Activated B cell treated with CpG ODN at 0.5 μM for 24 hours (primary cell): ENCODE measurements at regions not wholly inside any gene's neighbourhood (a gene's known extent, or its start where the extent isn't known, plus 50 kb on each side); places are given as distances from the start of the nearest gene placed in this dataset.

Experiments
- ATAC-seq: fragments of 200-7000 bp; cut with Tn5 transposase; one replicate; pipeline ENCODE4 v1.10.0; 2021; ENCODE audit warnings: low read depth, mild to moderate bottlenecking, moderate library complexity
- CTCF ChIA-PET: fragments of 350-600 bp; sonication (Branson Sonifier 250); formaldehyde crosslinking; loops from one replicate; lab custom pipeline; 2021; ENCODE audit warnings: antibody characterized with exemption; lab: Charles Lee
- POLR2A ChIA-PET: fragments of 350-600 bp; sonication (Branson Sonifier 250); formaldehyde crosslinking; loops from one replicate; lab custom pipeline; 2021; ENCODE audit warnings: antibody characterized with exemption; lab: Charles Lee
- DNase-seq: peaks from one replicate; pipeline ENCODE4 v3.0.0; 2022
- H3K27ac Mint-ChIP-seq: one replicate; pipeline ENCODE4 v1.8.0; 2020; ENCODE audit warnings: mixed read lengths
- H3K27me3 Mint-ChIP-seq: one replicate; pipeline ENCODE4 v1.8.0; 2021; ENCODE audit warnings: mixed read lengths
- H3K36me3 Mint-ChIP-seq: one replicate; pipeline ENCODE4 v1.8.0; 2021; ENCODE audit warnings: low read depth, mixed read lengths
- H3K4me1 Mint-ChIP-seq: one replicate; pipeline ENCODE4 v1.8.0; 2021; ENCODE audit warnings: mixed read lengths
- H3K4me3 Mint-ChIP-seq: one replicate; pipeline ENCODE4 v1.8.0; 2020; ENCODE audit warnings: mild to moderate bottlenecking, mixed read lengths
- H3K9me3 Mint-ChIP-seq: one replicate; pipeline ENCODE4 v1.8.0; 2020; ENCODE audit warnings: mixed read lengths
- intact Hi-C: fragments of 100-400 bp; cut with micrococcal nuclease; formaldehyde crosslinking; loops from one replicate; pipeline ENCODE4 v1.15.1; 2024
- TF ChIP-seq, protein P1 (sequence below): fragments of 200-600 bp; IDR thresholded peaks from one replicate; pipeline ENCODE4 v1.8.0; 2022; ENCODE audit warnings: antibody characterized with exemption, mild to moderate bottlenecking

DNA sequence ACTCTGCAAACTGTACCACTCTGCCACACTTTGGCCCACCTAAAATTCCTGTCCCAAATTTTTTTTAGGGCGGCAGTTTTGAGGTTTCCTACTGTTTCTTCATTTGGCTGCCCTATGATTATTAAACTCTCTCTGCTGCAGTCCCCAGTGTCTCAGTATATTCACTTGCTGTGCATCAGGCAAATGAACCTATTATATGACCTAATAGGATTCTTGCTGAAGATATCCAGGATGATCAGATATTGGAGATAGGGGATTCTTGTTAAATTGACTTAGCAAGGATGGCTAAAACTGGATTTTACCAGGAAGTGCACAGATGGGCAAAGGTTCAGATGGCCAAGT is 410.8 kb upstream of the DDI1 start:
- TF ChIP-seq, protein P1, sequence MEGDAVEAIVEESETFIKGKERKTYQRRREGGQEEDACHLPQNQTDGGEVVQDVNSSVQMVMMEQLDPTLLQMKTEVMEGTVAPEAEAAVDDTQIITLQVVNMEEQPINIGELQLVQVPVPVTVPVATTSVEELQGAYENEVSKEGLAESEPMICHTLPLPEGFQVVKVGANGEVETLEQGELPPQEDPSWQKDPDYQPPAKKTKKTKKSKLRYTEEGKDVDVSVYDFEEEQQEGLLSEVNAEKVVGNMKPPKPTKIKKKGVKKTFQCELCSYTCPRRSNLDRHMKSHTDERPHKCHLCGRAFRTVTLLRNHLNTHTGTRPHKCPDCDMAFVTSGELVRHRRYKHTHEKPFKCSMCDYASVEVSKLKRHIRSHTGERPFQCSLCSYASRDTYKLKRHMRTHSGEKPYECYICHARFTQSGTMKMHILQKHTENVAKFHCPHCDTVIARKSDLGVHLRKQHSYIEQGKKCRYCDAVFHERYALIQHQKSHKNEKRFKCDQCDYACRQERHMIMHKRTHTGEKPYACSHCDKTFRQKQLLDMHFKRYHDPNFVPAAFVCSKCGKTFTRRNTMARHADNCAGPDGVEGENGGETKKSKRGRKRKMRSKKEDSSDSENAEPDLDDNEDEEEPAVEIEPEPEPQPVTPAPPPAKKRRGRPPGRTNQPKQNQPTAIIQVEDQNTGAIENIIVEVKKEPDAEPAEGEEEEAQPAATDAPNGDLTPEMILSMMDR: no peak
- DNase-seq: no peak
- Mint-ChIP-seq H3K27ac (no peak overlapping the region), H3K9me3 (no peaks in the 10 kb centered on the region), H3K4me3 (no peak overlapping the region), H3K36me3 (no peaks in the 10 kb centered on the region), H3K4me1 (peaks cover 8% of the 10 kb centered on the region), H3K27me3 (no peaks in the 10 kb centered on the region)
- ChIA-PET CTCF (no interaction called here), POLR2A (no interaction called here)
- intact Hi-C loops: no loop called here
- ATAC-seq: no peak

DNA sequence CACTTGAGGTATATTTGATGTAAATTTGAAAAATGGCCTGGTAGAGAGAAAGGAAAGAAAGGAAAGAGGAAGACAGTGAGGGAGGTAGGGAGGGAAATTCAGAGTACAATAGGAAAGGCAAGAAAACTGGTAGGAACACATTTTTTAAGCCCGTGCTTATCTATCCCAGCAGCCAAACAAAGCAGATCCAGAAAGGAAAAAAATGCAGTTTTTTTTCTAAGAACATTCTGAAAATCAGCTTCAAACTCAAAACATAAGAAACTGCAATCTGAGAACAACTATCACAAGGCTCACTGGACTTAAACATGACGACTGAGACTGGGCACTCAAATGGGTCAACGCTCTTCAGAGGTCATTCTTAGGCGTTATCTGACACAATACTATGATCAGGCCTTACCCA is 408.3 kb upstream of the DDI1 start:
- POLR2A ChIA-PET: no interaction called here
- H3K27me3 Mint-ChIP-seq: no peaks in the 10 kb centered on the region
- CTCF ChIA-PET: no interaction called here
- intact Hi-C loops: no loop called here
- peaks cover 8% of the 10 kb centered on the region for H3K4me1 Mint-ChIP-seq
- TF ChIP-seq, protein P1: no peak
- H3K4me3 Mint-ChIP-seq: no peak overlapping the region
- H3K36me3 Mint-ChIP-seq: no peaks in the 10 kb centered on the region
- DNase-seq (no peak), ATAC-seq (no peak)
- H3K27ac Mint-ChIP-seq: no peak overlapping the region
- H3K9me3 Mint-ChIP-seq: no peaks in the 10 kb centered on the region

DNA sequence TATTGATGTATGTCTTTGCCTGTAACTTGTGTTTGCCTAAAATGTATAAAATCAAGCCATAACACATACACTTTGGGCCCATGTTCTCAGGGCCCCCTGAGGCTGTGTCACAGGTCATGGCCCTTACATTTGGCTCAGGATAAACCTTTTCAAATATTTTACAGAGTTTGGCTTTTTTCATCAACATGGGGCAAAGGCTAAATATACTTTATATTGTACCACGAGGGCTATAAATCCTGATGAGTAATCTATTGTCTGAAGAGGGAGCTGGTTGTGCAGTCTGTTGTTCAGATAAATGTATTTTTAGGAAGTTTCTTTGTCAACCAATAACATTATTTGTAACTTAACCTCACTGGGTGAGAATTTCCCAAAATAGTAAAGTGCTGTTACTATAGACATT is 404.6 kb upstream of the DDI1 start:
- H3K27me3 Mint-ChIP-seq: no peaks in the 10 kb centered on the region
- H3K9me3 Mint-ChIP-seq: no peaks in the 10 kb centered on the region
- TF ChIP-seq, protein P1: no peak
- no peak overlapping the region for H3K27ac Mint-ChIP-seq
- DNase-seq (no peak), ATAC-seq (no peak)
- H3K36me3 Mint-ChIP-seq: no peaks in the 10 kb centered on the region
- H3K4me3 Mint-ChIP-seq: no peak overlapping the region
- ChIA-PET POLR2A (no interaction called here), CTCF (no interaction called here)
- H3K4me1 Mint-ChIP-seq: no peaks in the 10 kb centered on the region
- intact Hi-C loops: no loop called here

DNA sequence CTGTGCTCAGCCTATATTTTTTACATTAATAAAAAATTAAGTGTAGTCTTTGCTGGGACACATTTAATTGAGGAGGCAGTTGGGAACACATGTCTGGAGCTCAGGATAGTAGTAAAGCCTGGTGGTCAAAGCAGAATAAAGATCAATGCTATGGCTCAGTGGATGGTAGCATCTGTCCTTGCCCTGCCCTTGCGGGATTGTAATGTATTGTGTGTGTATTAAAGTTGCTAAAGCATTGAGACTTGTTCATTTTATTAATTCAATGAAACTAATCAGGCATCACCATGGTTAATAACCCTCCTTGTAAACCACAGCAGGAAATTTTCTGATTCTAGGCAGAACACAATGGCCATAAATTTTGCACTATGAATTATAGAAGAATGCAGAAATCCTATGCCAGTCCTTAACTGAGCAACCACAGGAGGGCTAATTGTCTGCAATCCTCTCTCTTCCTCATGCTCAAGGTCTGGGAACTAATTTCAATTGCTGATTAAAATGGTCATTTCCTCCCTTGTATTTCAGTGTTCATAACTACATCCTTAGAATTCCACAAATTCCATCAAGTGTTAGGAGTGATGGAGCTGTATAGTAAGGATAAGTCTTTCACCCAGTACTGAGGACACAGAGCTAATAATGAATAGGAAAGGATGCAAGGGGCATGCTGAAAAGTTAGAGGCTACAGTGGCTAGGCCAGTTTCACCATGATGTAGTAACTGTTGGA is 403.2 kb upstream of the DDI1 start:
- no peak for DNase-seq
- Mint-ChIP-seq H3K27ac (no peak overlapping the region), H3K4me3 (no peak overlapping the region), H3K4me1 (no peaks in the 10 kb centered on the region), H3K36me3 (no peaks in the 10 kb centered on the region), H3K27me3 (no peaks in the 10 kb centered on the region), H3K9me3 (no peaks in the 10 kb centered on the region)
- TF ChIP-seq, protein P1: no peak
- intact Hi-C loops: no loop called here
- ATAC-seq: no peak
- CTCF ChIA-PET: no interaction called here
- POLR2A ChIA-PET: no interaction called here

DNA sequence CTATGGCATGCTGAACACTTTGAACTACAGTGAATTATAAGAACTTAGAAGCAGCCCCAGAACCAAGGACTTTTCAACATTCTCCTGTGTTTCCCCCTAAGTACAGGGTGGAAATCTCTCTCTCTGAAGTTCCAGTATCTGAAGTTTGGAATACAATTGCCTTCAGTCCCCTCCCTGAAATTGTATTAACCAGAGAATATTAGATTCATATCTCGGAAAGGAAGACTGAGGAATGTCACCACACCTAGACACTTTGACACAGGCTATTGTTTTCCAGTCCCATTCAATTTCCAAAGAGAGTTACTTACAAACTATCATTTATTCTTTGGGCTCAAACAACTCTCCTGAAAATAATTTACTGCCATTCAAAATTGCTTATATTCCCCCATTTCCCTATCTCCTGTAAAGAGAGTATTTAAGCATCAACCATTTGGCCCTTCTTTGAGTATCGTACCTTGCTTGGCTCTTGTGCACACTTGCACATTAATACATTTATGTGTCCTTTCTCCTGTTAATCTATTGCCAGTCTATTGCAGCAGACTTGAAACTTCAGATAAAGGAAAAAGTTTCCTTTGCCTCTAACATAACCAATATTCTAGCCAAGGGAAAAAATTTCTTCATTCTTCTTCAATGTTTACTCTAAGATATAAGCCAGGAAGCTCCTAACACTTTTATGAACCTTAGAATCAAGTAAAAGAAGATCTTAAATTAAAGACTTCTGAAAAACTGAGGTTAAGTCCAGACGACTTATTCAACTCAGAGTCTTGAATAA is 402.4 kb upstream of the DDI1 start:
- CTCF ChIA-PET: no interaction called here
- H3K4me3 Mint-ChIP-seq: no peak overlapping the region
- intact Hi-C loops: no loop called here

More for the DNA sequence above, 402.4 kb upstream of the DDI1 start:
- POLR2A ChIA-PET: no interaction called here
- DNase-seq (no peak), ATAC-seq (no peak)
- no peaks in the 10 kb centered on the region for H3K9me3 Mint-ChIP-seq
- TF ChIP-seq, protein P1: no peak
- H3K36me3 Mint-ChIP-seq: no peaks in the 10 kb centered on the region
- H3K27ac Mint-ChIP-seq: no peak overlapping the region
- no peaks in the 10 kb centered on the region for H3K4me1 Mint-ChIP-seq
- H3K27me3 Mint-ChIP-seq: no peaks in the 10 kb centered on the region
